Keratinocyte (primary cell): ENCODE measurements at regions not wholly inside any gene's neighbourhood (a gene's known extent, or its start where the extent isn't known, plus 50 kb on each side); places are given as distances from the start of the nearest gene placed in this dataset.

Source experiments
- EZH2 ChIP-seq: IDR thresholded peaks from one replicate; pipeline ENCODE4 v1.6.1; 2012; ENCODE audit warnings: inconsistent platforms, mild to moderate bottlenecking, low read length, moderate library complexity
- TF ChIP-seq, protein P1 (sequence below), 3 experiments: IDR thresholded peaks in 1 of 3; conservative IDR thresholded peaks in 1 of 3; optimal IDR thresholded peaks in 1 of 3; 2 replicates in 2 of 3; 3 replicates in 1 of 3; pipeline versions ENCODE3 to v1.5.1; 2011; ENCODE audit warnings: low read length in 3 of 3, mild to moderate bottlenecking in 3 of 3, moderate library complexity in 2 of 3, control low read depth in 1 of 3, inconsistent platforms in 1 of 3; ENCODE audit not compliant: insufficient read depth in 2 of 3; ENCODE audit errors: extremely low read depth in 1 of 3

DNA sequence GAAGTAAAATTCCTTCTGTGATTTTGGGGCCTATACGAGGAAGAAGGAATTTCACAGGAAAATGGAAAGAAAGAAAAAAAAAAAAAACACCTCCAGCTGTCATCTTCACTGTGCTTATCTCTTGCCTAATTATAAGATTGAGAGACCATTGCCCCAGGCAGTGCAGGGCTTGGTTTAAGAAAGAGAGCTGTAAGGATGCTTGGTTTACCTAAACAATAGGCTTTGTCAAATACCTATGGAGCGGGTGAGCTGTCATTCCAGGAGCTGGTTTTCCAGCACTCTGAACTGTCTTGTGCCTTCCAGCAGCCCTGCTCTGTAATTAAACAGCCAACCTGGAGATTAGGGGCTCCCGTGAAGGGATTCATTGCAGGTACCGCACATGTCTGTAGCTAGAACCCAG lies 137.8 kb downstream of the EDN3 start:
- TF ChIP-seq, protein P1, sequence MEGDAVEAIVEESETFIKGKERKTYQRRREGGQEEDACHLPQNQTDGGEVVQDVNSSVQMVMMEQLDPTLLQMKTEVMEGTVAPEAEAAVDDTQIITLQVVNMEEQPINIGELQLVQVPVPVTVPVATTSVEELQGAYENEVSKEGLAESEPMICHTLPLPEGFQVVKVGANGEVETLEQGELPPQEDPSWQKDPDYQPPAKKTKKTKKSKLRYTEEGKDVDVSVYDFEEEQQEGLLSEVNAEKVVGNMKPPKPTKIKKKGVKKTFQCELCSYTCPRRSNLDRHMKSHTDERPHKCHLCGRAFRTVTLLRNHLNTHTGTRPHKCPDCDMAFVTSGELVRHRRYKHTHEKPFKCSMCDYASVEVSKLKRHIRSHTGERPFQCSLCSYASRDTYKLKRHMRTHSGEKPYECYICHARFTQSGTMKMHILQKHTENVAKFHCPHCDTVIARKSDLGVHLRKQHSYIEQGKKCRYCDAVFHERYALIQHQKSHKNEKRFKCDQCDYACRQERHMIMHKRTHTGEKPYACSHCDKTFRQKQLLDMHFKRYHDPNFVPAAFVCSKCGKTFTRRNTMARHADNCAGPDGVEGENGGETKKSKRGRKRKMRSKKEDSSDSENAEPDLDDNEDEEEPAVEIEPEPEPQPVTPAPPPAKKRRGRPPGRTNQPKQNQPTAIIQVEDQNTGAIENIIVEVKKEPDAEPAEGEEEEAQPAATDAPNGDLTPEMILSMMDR (optimal IDR thresholded peaks at IDR 0.05 in 1 of 3, IDR thresholded peaks at IDR 0.05 in 1 of 3, conservative IDR thresholded peaks at IDR 0.05 in 1 of 3; ENCODE audit: extremely low read depth in 1 of 3, insufficient read depth in 2 of 3, low read length in 3 of 3): no peak
- no peak for TF ChIP-seq EZH2
